AG08396 (cell line): ENCODE measurements at regions not wholly inside any gene's neighbourhood (a gene's known extent, or its start where the extent isn't known, plus 50 kb on each side); places are given as distances from the start of the nearest gene placed in this dataset.

Experiments used
- DNase-seq: peaks from one replicate; pipeline ENCODE4 v3.0.0; 2012; ENCODE audit warnings: low spot score, mixed read lengths

GRCh38 chr10:128221807-128222206 lies 95.6 kb upstream of the MKI67 start:
- DNase-seq: no peak

- no peak for DNase-seq
Observed at GRCh38 chr10:128222332-128222849, 96.2 kb upstream of the MKI67 start.

- DNase-seq: no peak
Observed at GRCh38 chr10:128230401-128230800, 104.2 kb upstream of the MKI67 start.

- no peak for DNase-seq
Observed at GRCh38 chr10:128233422-128233821, 107.2 kb upstream of the MKI67 start.

- DNase-seq: no peak
Observed at GRCh38 chr10:128237710-128238109, 111.5 kb upstream of the MKI67 start.

- no peak for DNase-seq
Observed at GRCh38 chr10:128241023-128241422, 114.8 kb upstream of the MKI67 start.

- no peak for DNase-seq
Observed at GRCh38 chr10:128242641-128243040, 116.4 kb upstream of the MKI67 start.

- no peak for DNase-seq
Observed at GRCh38 chr10:128245026-128245425, 118.8 kb upstream of the MKI67 start.

GRCh38 chr10:128247576-128247975 lies 121.4 kb upstream of the MKI67 start:
- DNase-seq: no peak

- DNase-seq: no peak
Observed at GRCh38 chr10:128254476-128254875, 128.3 kb upstream of the MKI67 start.

GRCh38 chr10:128257428-128257827 lies 131.2 kb upstream of the MKI67 start:
- DNase-seq: no peak

GRCh38 chr10:128258421-128258976 lies 132.3 kb upstream of the MKI67 start:
- no peak for DNase-seq

GRCh38 chr10:128263891-128264688 lies 137.9 kb upstream of the MKI67 start:
- DNase-seq: peak; percentile 49

- DNase-seq: no peak
Observed at GRCh38 chr10:128265596-128265995, 139.4 kb upstream of the MKI67 start.

GRCh38 chr10:128267581-128267980 lies 141.4 kb upstream of the MKI67 start:
- DNase-seq: no peak

- DNase-seq: no peak
Observed at GRCh38 chr10:128268015-128268722, 141.9 kb upstream of the MKI67 start.

- DNase-seq: no peak
Observed at GRCh38 chr10:128274938-128275337, 148.7 kb upstream of the MKI67 start.

GRCh38 chr10:128275388-128276177 lies 149.4 kb upstream of the MKI67 start:
- no peak for DNase-seq

- DNase-seq: no peak
Observed at GRCh38 chr10:128277267-128277840, 151.1 kb upstream of the MKI67 start.

- DNase-seq: no peak
Observed at GRCh38 chr10:128278362-128278761, 152.1 kb upstream of the MKI67 start.

- no peak for DNase-seq
Observed at GRCh38 chr10:128280271-128280670, 154.0 kb upstream of the MKI67 start.

- DNase-seq: no peak
Observed at GRCh38 chr10:128281343-128281742, 155.1 kb upstream of the MKI67 start.
